Iris pigment epithelial cell (primary cell): ENCODE measurements at regions not wholly inside any gene's neighbourhood (a gene's known extent, or its start where the extent isn't known, plus 50 kb on each side); places are given as distances from the start of the nearest gene placed in this dataset.
A peak's percentile ranks its signal among the peaks of the same experiment; 100 is the strongest.

ENCODE experiments used
- DNase-seq: peaks from one replicate; pipeline ENCODE4 v3.0.0-alpha.2; 2011; ENCODE audit warnings: low read depth

GRCh38 chr14:34126586-34126985 lies 175.7 kb upstream of the EGLN3 start:
- no peak for DNase-seq

GRCh38 chr14:34124585-34124984 lies 173.7 kb upstream of the EGLN3 start:
- no peak for DNase-seq

GRCh38 chr14:34122650-34123049 lies 171.8 kb upstream of the EGLN3 start:
- DNase-seq, result no peak

GRCh38 chr14:34122081-34122480 lies 171.2 kb upstream of the EGLN3 start:
- DNase-seq, result no peak

GRCh38 chr14:34120185-34120977 lies 169.5 kb upstream of the EGLN3 start:
- no peak for DNase-seq

GRCh38 chr14:34119107-34119858 lies 168.4 kb upstream of the EGLN3 start:
- no peak for DNase-seq

GRCh38 chr14:34113991-34114390 lies 163.1 kb upstream of the EGLN3 start:
- DNase-seq, result no peak

GRCh38 chr14:34113005-34113511 lies 162.2 kb upstream of the EGLN3 start:
- peak; percentile 88 for DNase-seq

GRCh38 chr14:34111953-34112352 lies 161.1 kb upstream of the EGLN3 start:
- no peak for DNase-seq

GRCh38 chr14:34111505-34111904 lies 160.6 kb upstream of the EGLN3 start:
- DNase-seq, result no peak

- peak; percentile 48 for DNase-seq
These were observed 159.7 kb upstream of the EGLN3 start for GRCh38 chr14:34110531-34110930.

GRCh38 chr14:34107441-34107840 lies 156.6 kb upstream of the EGLN3 start:
- DNase-seq, result no peak

- no peak for DNase-seq
These were observed 155.4 kb upstream of the EGLN3 start for GRCh38 chr14:34106310-34106709.

GRCh38 chr14:34104489-34105397 lies 153.9 kb upstream of the EGLN3 start:
- peak; percentile 10 for DNase-seq

- DNase-seq, result no peak
These were observed 152.3 kb upstream of the EGLN3 start for GRCh38 chr14:34103176-34103575.

GRCh38 chr14:34099635-34100034 lies 148.8 kb upstream of the EGLN3 start:
- DNase-seq, result no peak

- no peak for DNase-seq
These were observed 148.1 kb upstream of the EGLN3 start for GRCh38 chr14:34098985-34099349.

GRCh38 chr14:34098045-34098984 lies 147.4 kb upstream of the EGLN3 start:
- peak; percentile 42 for DNase-seq

GRCh38 chr14:34097644-34098043 lies 146.8 kb upstream of the EGLN3 start:
- DNase-seq, result no peak

- no peak for DNase-seq
These were observed 143.5 kb upstream of the EGLN3 start for GRCh38 chr14:34094384-34094783.

- no peak for DNase-seq
These were observed 143.0 kb upstream of the EGLN3 start for GRCh38 chr14:34093883-34094282.
